ENCODE measurements at regions not wholly inside any gene's neighbourhood (a gene's known extent, or its start where the extent isn't known, plus 50 kb on each side); places are given as distances from the start of the nearest gene placed in this dataset.

- H3K4me3 ChIP-seq (ENCODE audit: insufficient read depth, low read depth, low read length), result no peak overlapping the region
- no peak overlapping the region for H3K27ac Mint-ChIP-seq (ENCODE audit: unreplicated experiment)
- H3K27me3 ChIP-seq (ENCODE audit: insufficient read depth, low read length), result peaks cover 2% of the 10 kb centered on the region
- DNase-seq (ENCODE audit: low read depth) (peak; percentile 58), FAIRE-seq (no peak)
- peaks cover 8% of the 10 kb centered on the region for H3K9me3 Mint-ChIP-seq (ENCODE audit: unreplicated experiment)
- no peaks in the 10 kb centered on the region for H4K20me1 ChIP-seq (ENCODE audit: insufficient read depth, low read length)
- TF ChIP-seq CTCF (IDR thresholded peaks at IDR 0.05; ENCODE audit: insufficient read depth, low read depth, low read length), result no peak
- no peak for TF ChIP-seq EZH2 (IDR thresholded peaks at IDR 0.05; ENCODE audit: insufficient read depth, low read length)
- H3K36me3 ChIP-seq (ENCODE audit: insufficient read depth, low read length), result no peaks in the 10 kb centered on the region
- no peaks in the 10 kb centered on the region for H3K36me3 Mint-ChIP-seq (ENCODE audit: low read depth, unreplicated experiment)
- H3K4me2 ChIP-seq (ENCODE audit: low read length), result no peak overlapping the region
- no peak overlapping the region for H3K4me3 Mint-ChIP-seq (ENCODE audit: unreplicated experiment)
- H3K79me2 ChIP-seq (ENCODE audit: insufficient read depth, low read length), result no peaks in the 10 kb centered on the region
- peaks cover 23% of the 10 kb centered on the region for H3K4me1 Mint-ChIP-seq (ENCODE audit: low read depth, unreplicated experiment)
- peaks cover 8% of the 10 kb centered on the region for H3K9me3 ChIP-seq (ENCODE audit: insufficient read depth, low read depth, low read length)
- no peaks in the 10 kb centered on the region for H3K27me3 Mint-ChIP-seq (ENCODE audit: low read depth, unreplicated experiment)
- H2AFZ ChIP-seq (ENCODE audit: low read depth, low read length), result no peak overlapping the region
- H3K27ac ChIP-seq (ENCODE audit: low read depth, low read length), result no peak overlapping the region
- H3K9ac ChIP-seq (ENCODE audit: low read length), result no peak overlapping the region
- H3K4me1 ChIP-seq (ENCODE audit: insufficient read depth, low read length), result peaks cover 4% of the 10 kb centered on the region
Observed at GRCh38 chr20:11522366-11522741, 395.3 kb upstream of the BTBD3 start.

GRCh38 chr20:11529047-11529446 is 388.6 kb upstream of the BTBD3 start:
- Histone ChIP-seq H3K36me3 (ENCODE audit: insufficient read depth, low read length) (no peaks in the 10 kb centered on the region), H2AFZ (ENCODE audit: low read depth, low read length) (no peak overlapping the region), H3K4me3 (ENCODE audit: insufficient read depth, low read depth, low read length) (no peak overlapping the region), H3K79me2 (ENCODE audit: insufficient read depth, low read length) (no peaks in the 10 kb centered on the region), H3K9ac (ENCODE audit: low read length) (no peak overlapping the region), H4K20me1 (ENCODE audit: insufficient read depth, low read length) (no peaks in the 10 kb centered on the region), H3K9me3 (ENCODE audit: insufficient read depth, low read depth, low read length) (peaks cover 2% of the 10 kb centered on the region), H3K4me2 (ENCODE audit: low read length) (no peak overlapping the region), H3K27me3 (ENCODE audit: insufficient read depth, low read length) (no peaks in the 10 kb centered on the region), H3K27ac (ENCODE audit: low read depth, low read length) (no peak overlapping the region), H3K4me1 (ENCODE audit: insufficient read depth, low read length) (no peaks in the 10 kb centered on the region)
- no peak for TF ChIP-seq CTCF (IDR thresholded peaks at IDR 0.05; ENCODE audit: insufficient read depth, low read depth, low read length)
- no peak for TF ChIP-seq EZH2 (IDR thresholded peaks at IDR 0.05; ENCODE audit: insufficient read depth, low read length)
- FAIRE-seq, result no peak
- Mint-ChIP-seq H3K27me3 (ENCODE audit: low read depth, unreplicated experiment) (no peaks in the 10 kb centered on the region), H3K36me3 (ENCODE audit: low read depth, unreplicated experiment) (peaks cover 2% of the 10 kb centered on the region), H3K4me3 (ENCODE audit: unreplicated experiment) (no peak overlapping the region), H3K27ac (ENCODE audit: unreplicated experiment) (no peak overlapping the region), H3K4me1 (ENCODE audit: low read depth, unreplicated experiment) (no peaks in the 10 kb centered on the region), H3K9me3 (ENCODE audit: unreplicated experiment) (peaks cover 13% of the 10 kb centered on the region)
- DNase-seq (ENCODE audit: low read depth), result no peak

DNA sequence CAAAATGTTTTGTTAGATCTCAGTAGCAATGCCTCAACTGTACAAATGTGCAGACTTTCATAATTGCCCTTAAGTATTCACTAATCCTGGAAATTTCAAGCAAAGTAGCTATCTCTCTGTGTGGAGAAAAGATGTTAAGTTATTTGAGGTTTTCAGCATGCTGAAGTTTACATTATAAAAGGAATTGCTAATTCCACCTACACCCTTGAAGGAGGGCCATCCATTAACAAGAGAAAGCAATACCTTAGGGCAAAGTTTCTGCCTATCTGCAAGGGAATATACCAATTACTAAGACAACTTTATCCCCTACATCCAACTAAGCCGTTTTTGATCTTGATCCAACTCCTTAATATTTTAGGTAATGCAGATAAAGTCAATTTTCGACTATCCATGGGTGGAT is 380.7 kb upstream of the BTBD3 start:
- no peaks in the 10 kb centered on the region for H3K27me3 Mint-ChIP-seq (ENCODE audit: low read depth, unreplicated experiment)
- H3K27me3 ChIP-seq (ENCODE audit: insufficient read depth, low read length), result no peaks in the 10 kb centered on the region
- H3K4me1 ChIP-seq (ENCODE audit: insufficient read depth, low read length), result no peaks in the 10 kb centered on the region
- H3K4me2 ChIP-seq (ENCODE audit: low read length), result no peak overlapping the region
- no peaks in the 10 kb centered on the region for H3K36me3 Mint-ChIP-seq (ENCODE audit: low read depth, unreplicated experiment)
- DNase-seq (ENCODE audit: low read depth) (no peak), FAIRE-seq (no peak)
- H3K9me3 Mint-ChIP-seq (ENCODE audit: unreplicated experiment), result no peaks in the 10 kb centered on the region
- no peak overlapping the region for H3K4me3 Mint-ChIP-seq (ENCODE audit: unreplicated experiment)
- TF ChIP-seq EZH2 (IDR thresholded peaks at IDR 0.05; ENCODE audit: insufficient read depth, low read length), result no peak
- TF ChIP-seq CTCF (IDR thresholded peaks at IDR 0.05; ENCODE audit: insufficient read depth, low read depth, low read length), result no peak
- no peak overlapping the region for H3K9ac ChIP-seq (ENCODE audit: low read length)
- no peaks in the 10 kb centered on the region for H3K9me3 ChIP-seq (ENCODE audit: insufficient read depth, low read depth, low read length)
- no peak overlapping the region for H3K27ac Mint-ChIP-seq (ENCODE audit: unreplicated experiment)
- no peaks in the 10 kb centered on the region for H4K20me1 ChIP-seq (ENCODE audit: insufficient read depth, low read length)
- no peaks in the 10 kb centered on the region for H3K79me2 ChIP-seq (ENCODE audit: insufficient read depth, low read length)
- no peak overlapping the region for H3K27ac ChIP-seq (ENCODE audit: low read depth, low read length)
- no peak overlapping the region for H2AFZ ChIP-seq (ENCODE audit: low read depth, low read length)
- H3K4me3 ChIP-seq (ENCODE audit: insufficient read depth, low read depth, low read length), result no peak overlapping the region
- peaks cover 8% of the 10 kb centered on the region for H3K4me1 Mint-ChIP-seq (ENCODE audit: low read depth, unreplicated experiment)
- H3K36me3 ChIP-seq (ENCODE audit: insufficient read depth, low read length), result no peaks in the 10 kb centered on the region
